HG03280 (cell line): ENCODE measurements at regions not wholly inside any gene's neighbourhood (a gene's known extent, or its start where the extent isn't known, plus 50 kb on each side); places are given as distances from the start of the nearest gene placed in this dataset.

ENCODE experiments used
- ATAC-seq: cut with Tn5 transposase; IDR thresholded peaks from one replicate; pipeline ENCODE4 v1.9.1; 2021; ENCODE audit warnings: mild to moderate bottlenecking, moderate library complexity; ENCODE audit not compliant: unreplicated experiment

DNA sequence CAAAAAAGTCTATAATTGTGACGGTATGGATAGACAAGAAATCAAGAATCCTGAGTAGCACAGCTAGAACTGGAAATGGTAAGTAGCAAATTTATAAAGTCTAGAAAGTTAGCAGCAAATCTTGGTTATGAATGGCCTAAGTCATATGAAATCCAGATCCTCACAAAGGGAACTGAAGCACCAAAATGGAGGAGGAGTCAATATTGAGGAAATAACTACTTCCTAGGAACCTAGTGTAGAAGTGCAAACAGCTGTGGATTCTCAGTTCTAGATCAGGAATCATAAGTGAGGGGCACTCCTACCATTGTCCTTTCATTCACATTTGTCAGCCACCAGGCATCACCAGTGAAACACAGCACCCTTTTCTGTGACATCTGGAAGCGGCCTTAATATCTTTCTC, 202.2 kb upstream of the DCN start:
- no peak for ATAC-seq

DNA sequence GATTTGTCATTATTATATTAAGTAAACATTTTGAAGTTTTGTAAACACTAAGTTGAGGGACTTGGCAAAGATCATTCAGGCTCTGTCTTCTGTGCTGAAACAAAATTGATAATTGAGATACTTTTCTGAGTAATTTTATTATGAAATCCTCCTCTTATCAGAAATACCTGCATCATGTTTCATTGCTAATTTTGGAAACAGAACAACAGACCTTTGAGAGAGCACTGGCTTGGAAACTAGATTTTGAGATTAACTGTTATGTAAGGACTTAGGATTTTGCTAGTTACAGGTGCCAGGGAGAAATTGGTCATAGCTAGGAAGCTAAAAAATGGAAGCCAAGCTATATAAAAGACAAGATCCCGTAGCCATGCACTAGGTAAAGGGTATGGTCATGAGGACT, 201.7 kb upstream of the DCN start:
- no peak for ATAC-seq

DNA sequence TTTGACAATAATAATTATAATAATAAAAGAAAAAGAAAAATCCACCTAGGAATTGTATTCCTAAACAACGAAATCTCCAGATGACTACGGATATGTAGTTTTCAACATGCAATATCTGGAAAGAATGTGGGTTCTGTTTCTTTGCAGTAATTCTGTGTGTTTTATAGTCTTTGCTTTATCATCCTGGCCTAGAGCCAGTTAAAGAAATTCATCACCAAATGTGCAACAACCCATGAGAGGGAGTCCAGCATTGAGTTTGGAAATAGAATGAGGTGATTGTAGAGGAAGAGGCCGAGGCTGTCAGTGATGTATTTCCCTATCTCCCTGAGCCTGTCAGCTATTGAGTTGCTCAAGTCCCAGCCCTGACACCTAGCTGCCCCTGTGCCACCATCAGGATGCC, 200.5 kb upstream of the DCN start:
- ATAC-seq, result no peak

DNA sequence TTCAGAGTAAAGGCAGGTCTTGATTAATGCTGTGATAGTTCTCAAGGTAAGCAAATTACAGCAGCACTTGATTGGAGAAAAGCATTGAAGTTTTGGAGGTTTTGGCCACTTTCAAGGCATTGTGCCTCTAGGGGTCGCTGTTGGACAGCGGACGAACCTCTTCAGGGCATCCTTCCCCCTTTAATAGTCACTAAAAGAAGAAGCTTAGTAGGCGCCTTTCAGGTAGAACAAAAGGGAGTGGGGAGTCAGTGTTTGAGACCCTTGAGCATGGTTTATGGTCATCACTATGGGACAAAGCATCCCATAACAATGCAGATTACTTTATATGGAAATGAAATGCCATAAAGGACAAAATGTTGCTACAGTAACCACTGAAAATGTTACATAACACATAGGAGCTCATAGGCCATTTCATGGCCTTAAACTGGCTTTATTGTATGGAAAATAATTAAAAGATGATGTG, 199.5 kb upstream of the DCN start:
- ATAC-seq, result peak; percentile 76

DNA sequence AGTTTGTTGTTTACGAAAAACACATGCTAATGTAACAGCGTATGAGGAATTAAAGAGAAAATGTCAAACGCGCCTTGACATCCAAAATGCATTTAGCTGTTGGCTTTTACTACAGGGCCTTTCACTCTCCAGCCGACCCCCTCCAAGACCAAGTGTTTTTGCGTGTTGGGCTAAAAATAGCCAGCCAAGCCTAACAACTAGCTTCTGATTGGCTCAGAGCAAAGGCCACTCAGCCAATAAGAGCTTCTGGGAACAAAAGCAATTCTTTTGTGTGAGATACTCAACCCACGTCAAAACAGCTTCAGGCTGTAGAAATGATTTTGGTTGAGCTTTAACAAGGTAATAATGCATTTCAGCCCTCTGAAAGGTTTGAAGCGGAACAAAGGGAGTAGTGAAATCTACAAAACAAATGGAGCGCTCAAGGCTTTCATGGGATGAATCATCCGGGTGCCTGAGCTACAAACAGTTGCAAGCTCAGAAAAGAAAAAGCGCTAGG, 198.7 kb upstream of the DCN start:
- peak; percentile 64 for ATAC-seq

DNA sequence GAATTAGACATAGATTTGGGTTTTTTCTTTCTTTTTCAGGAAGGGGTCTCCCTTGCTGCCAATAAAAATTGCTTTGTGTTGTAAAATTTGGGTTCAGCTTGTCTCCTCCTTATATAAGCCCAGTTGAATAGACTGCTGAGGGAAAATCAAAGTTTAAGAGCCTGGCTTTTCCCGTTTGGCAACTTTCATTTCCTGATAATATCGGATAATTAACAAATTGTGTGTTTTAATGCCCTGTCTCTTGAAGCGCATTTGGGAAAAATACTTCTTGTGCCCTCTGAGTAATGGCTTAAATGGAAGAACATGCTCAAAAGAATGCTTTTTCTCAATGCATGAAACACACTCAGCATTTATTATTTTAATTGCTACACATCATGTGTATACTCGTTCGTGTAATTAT, 198.0 kb upstream of the DCN start:
- no peak for ATAC-seq

DNA sequence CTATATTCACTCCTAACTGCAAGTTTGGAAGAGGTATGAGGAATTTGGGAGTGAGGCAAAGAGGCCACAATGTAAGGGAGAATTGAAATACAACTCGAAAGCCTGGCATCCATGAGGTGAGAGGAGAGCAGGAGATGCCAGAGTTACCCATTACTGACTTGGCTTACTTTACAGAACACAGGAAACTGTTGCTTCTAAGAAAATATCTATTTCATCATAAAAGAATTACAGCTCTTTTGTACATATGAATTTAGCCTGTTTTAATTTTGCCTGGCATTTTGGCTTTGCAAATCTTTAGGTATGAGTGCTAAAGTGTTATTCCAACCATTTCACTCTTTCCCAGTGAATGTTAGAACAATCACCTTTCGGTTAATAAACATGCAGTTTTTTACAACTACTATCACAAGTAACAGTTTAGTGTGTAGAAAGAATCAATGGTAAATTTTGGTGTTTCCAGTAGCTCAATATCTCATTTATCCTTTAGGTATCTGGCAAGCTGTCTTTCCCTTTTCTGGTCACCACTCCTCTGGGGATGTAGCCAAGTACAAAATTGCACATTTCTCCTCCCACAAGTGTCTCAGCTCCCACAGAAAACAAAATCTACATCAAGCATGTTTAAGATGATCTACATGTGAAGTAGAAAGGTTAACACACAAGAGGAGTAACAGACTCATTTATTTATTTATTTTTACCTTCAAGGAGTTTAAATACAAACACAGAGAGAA, 196.6 kb upstream of the DCN start:
- ATAC-seq, result no peak

DNA sequence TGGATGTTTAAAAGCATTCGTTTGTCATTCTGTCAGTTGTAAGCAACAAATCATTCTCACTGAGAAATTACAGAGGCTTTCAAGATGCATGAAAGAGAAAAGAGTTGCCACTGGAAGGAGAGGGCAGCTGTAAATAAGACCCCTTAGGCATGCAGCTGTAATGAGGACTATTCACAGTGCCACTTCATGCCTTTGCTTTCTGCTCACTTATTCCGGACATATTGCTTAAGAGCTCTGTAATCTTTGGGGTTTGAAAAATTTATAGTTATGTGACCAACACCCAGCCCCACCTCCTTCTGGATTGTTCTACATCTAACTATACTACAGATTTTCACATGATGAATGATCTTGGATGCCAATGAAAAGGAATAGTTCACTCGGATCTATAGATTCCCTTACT, 194.8 kb upstream of the DCN start:
- no peak for ATAC-seq

DNA sequence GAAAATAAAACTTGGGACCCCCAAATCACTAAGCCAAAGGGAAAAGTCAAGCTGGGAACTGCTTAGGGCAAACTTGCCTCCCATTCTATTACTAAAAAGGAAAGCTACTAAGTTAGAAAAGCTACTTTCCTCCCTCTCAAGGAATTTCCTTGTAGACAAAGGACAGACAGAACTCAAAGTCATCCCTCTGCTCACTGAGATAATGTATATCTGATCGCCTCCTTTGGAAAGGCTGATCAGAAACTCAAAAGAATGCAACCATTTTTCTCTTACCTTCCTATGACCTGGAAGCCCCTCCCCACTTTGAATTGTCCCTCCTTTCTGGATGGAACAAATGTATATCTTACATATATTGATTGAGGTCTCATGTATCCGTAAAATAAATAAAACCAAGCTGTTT, 190.5 kb upstream of the DCN start:
- no peak for ATAC-seq

DNA sequence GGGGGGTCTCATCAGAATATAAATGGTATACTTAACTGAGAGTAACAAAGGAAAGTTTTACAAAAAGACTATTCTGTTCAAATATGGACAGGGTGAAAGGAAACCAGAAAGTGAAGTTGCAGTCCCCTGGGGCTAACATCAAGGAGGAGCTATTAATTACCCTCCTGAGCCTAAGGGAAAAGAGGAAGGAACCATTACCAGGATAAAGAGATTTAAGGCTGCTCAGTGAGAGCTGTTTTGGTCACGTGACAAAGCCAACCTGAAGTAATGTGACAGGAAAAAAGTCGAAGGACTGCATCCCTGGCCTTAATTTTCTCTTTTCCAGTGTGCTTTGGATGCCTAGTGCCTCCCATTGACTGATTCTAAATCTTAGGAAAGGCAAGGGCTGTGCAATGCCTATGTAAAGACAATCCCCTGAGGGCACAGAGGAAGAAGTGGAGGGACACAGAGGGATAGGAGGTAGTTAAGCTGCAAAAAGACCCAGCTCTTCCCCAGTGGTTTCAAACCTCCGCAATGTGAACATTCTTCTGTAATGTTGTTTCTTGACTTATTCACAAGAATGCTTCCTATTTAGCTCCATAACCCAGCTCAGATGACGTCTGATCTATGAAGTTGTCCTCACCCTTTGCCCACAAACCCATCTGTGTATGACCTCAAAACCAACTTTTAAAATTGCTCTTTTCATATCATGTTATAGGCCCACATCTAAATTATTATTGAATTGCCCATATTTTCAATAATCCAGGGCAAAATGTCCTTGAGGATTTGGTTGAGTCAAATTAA, 187.7 kb upstream of the DCN start:
- ATAC-seq, result no peak

DNA sequence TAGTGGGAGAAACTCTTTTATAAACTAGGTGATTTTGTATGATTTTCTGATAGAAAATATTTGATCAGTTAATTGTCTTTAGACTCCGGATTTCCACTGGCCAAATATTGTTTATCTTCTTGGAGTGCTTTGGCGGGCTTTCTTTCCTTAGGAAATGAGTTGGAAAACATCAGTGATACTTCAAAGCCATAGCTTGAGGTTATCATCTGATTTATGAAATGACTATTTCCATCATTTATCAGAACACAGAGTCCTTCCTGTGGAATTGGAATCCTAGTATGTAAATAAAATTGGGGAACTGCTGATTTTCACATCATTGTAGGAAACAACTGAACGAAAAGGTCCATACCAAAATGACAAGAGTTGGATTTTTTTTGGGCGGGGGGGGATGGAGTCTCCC, 186.0 kb upstream of the DCN start:
- no peak for ATAC-seq

DNA sequence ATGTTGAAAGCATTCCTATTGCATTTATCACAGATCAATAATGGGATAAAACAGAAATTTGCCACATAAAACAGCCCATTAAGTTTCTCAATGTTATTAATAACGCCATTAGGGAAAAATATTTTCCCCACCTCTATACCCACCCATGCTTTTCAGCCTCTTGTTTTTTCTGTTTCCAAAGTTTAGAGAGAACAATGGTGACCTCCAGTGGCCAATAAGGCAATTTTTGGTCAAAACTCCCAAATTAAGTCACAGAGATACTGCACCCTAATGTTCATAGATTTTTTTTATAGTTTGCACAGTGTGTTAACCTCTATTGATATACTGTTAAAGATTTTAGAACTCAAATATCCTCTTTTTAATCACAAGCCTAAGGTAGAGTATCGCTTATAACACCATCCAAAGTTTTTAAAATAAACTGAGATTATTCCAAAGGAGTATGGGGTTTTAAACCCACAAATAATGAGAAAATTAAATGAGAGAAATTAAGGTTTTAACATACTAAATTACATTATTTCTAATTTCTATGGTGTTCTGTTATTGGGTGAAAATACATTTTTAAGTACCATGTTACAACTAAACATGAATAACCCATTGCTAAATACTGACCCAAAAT, 184.7 kb upstream of the DCN start:
- no peak for ATAC-seq

DNA sequence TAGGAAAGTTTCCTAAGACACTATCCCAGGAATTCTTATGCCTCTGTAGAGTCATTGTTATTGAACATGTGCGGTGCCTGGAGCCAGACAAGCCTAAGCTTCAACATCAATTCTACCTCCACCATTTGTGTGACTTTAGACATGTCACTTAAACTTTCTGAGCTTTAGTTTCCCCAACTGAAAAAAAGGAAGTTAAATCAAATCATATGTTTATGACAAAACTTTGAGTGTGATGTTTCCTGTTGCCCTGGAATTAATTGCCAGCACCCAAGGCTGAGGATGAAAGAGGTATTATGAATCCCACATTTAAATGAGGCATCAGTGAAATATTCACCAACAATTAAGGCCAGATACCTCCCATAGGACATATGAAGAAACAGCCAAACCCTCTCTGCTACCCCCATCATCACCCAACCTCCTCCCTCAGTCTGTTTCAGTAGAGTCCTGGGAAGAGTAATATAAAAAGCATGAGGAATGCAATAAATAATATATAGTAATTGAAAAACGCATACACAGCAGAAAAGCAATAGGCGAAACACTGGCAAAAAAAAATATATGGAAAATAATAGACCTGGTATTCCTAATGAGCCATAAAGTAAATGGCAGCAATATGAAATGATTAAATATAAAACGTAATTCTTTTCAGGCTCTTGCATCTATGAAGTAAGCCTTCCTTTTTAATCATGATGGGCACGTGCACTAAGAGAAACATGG, 182.0 kb upstream of the DCN start:
- ATAC-seq, result no peak

DNA sequence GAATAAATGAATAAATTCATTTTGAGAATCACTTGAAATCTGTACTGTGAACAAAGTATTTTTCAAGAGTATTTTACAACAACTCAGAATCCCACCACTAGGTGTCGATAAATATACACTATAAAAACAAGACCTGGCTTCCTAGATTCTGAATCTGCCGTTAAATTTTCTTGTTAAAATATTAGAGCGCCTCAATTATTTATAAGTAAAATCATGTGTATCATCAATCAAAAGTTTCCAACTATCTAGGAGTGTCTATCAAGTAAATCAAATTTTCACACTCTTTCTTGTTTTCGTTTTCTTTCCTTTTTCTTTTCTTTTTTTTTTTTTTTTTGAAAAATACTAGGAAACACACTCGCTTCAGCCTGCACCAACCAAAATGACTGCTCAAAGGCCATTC, 179.2 kb upstream of the DCN start:
- no peak for ATAC-seq

DNA sequence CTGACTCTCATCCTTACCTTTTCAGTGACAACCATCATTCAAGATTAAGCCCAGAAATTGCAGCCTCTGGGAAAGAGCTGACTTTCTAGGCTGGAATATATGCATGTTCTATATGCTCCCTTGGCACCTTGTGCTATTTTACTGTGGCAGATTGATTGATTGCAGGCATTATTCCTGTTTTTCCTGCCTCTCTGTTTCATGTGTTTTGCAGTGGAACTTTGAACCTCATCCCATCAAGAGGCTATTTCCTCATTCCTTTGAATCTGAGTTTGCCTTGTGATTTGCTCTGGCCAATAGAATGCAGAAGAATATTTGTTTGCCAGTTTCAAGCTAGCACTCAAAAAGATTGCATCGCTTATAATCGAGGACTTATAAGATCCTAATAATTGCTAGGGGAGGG, 174.8 kb upstream of the DCN start:
- ATAC-seq, result no peak

DNA sequence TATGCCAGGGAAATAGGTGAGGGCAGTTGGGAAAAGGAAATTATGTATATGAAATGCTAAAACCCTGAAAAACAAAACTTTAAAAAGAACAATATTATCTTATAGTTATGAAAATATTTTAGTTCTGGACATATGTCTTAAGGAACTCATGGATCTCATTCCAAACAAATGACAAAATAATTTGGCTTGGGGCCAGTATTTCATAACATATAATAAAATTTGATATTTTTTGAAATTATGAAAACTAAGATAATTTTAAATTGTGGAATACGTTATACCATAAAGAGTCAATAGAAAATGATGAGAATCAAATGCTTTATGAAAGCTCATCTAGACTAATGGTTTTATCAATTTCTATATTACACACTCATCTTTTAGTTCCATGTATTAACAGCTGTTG, 173.8 kb upstream of the DCN start:
- ATAC-seq, result no peak

DNA sequence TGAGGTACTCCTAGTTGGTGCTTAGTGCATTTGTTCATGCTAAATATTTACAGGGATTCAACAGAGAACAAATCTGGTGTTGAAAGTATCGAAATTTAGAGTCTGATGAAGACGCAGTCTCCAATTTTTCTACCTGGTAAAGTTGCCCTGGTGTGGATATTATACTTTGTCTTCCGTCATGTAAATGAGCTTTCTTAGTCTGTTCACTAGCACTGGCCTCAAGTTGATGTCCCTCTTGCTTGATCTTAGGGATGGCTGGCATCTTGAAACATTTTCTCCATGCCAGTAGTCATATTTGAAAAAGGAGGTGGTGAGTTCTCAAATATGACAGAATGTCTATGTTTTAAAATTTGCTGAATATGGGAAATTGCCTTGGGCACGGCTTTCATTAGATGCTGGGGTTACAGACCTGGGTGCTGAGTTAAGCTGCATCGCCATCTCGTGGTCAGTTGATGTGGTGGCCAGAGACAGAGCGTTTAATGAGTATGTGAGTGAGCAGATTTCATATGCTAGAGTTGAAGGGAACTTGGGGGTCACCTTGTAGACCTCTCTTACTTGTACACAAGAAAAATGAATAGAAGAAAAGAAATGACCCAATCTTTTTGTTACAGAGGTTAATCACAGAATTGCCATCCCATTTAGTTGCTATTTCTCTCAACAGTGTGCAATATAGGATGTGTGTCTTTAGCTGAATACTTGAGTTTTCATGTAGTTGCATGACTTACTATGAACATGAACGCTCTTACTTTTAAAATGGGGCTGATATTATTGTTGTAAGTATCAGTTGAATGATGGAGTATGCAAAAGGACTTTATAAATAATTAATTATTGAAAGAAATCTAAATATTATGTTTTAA, 172.8 kb upstream of the DCN start:
- ATAC-seq, result peak; percentile 93

DNA sequence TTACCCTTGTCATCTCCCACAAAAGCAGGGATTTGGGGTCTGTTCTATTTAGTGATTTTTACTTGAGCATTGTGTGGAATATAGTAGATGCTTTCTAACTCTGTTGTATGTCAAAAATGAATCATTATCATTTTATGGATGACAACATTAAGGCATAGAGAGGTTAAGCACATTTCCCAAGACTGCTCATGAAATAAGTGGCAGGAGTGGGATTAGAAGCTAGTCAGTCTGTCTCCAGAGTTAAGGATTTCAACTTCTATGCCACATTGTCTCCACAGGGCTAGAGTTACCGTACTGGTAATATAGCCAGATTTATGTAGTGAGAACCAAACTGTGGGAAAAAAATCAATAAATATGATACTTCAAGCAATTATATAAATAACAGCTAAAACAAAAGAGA, 170.6 kb upstream of the DCN start:
- ATAC-seq, result no peak

DNA sequence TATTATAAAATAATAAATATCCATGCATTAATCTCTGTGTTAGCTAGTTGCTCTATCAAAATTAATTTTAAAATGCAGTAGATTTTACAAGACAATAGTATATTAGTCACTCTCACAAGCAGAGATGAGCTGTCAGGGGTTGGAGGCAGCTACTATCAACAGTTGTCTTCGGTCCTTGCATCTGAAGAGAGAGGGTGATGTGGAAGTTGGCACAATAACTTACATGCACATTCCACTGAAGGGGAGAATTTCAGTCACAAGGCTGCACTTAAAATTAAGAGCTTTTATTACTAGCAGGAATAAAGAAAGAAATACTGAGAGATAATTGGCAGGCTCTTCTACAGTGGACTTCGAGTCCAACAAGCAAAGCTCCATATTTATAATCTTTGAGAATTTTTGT, 166.9 kb upstream of the DCN start:
- ATAC-seq, result no peak

DNA sequence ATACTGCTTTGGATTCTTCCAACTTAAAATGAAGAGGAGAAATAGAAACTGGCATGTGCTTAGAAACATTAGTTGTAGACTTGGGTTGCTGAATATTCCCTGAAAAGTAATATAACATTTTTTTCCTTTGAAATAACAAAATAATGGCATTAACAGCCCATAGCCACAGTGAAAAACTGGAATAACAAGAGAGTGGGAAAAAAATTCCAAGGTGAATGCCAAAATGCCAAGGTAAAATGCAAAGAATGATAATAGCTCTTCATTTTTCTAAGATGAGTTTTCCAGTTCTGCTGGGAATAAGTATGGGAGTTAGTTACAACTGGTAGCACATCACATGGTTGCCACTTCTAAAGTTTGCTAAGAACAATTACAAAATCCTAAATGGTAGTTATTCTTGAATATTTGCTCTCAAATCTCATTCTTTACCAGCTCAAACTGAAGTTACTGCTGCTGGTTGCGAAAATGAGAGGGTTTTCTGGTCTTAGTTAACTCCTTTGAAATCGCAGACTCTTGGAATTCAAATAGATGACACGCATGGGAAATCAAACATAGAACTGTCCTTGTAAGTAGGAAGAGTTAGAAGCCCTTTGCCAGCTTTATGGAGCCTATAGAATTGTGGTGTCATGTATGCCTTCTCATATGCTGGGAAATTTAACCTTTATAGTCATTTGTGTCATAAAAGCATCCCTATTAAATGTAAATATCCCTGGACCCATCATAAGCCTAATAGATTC, 165.0 kb upstream of the DCN start:
- no peak for ATAC-seq
